ENCODE measurements at regions not wholly inside any gene's neighbourhood (a gene's known extent, or its start where the extent isn't known, plus 50 kb on each side); places are given as distances from the start of the nearest gene placed in this dataset.

GRCh38 chr1:30488324-30488913 lies 235.0 kb downstream of the MATN1 start:
- TF ChIP-seq POLR2A (IDR thresholded peaks at IDR 0.05; ENCODE audit: low read depth, low read length) (no peak), POLR2AphosphoS5 (IDR thresholded peaks at IDR 0.05; ENCODE audit: low read depth, low read length) (no peak)
